ENCODE measurements at regions not wholly inside any gene's neighbourhood (a gene's known extent, or its start where the extent isn't known, plus 50 kb on each side); places are given as distances from the start of the nearest gene placed in this dataset.

DNA sequence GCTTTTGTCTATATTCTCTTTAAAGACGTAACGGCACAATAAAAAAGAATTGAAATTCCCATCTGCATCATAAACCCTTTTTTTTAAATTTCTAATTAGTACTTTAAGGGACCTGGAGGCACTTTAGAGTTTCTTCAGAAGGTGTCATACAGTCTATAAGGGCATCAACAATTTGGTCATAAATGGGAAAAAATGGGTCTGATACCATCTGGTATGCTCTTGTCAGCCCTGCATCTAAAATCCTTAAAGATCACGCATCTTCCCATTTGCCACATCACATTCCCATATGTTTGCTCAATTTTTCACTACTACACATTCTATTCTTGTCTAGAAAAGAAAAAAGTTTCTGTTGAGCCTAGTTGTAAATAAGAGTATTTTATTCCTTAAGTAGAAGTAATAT, 53.8 kb downstream of the COX7C start:
- H3K4me3 ChIP-seq (ENCODE audit: low read length in 2 of 2) = no peak overlapping the region
- no peaks in the 10 kb centered on the region for H3K36me3 ChIP-seq (ENCODE audit: control insufficient read depth in 2 of 2, insufficient read depth in 2 of 2, low read length in 1 of 2)
- H3K4me1 ChIP-seq (ENCODE audit: control insufficient read depth in 2 of 2, insufficient read depth in 2 of 2, low read length in 2 of 2) = peaks cover 0 to under 1% of the 10 kb centered on the region in 2 donors
- no peak overlapping the region for H3K27ac ChIP-seq (ENCODE audit: low read depth in 1 of 2, low read length in 1 of 2)
- no peak for DNase-seq (ENCODE audit: low read depth in 6 of 9, low spot score in 9 of 9)
- H3K9me3 ChIP-seq (ENCODE audit: control insufficient read depth in 2 of 2, insufficient read depth in 1 of 2, low read length in 1 of 2) = no peaks in the 10 kb centered on the region
- H3K27me3 ChIP-seq (ENCODE audit: control insufficient read depth in 2 of 2, insufficient read depth in 1 of 2, low read length in 1 of 2) = no peaks in the 10 kb centered on the region
- WGBS = 98% methylated on average over 3 of the region's 3 CpGs

GRCh38 chr5:86674069-86674468, 56.3 kb downstream of the COX7C start:
- Histone ChIP-seq H3K36me3 (ENCODE audit: control insufficient read depth in 2 of 2, insufficient read depth in 2 of 2, low read length in 1 of 2) (no peaks in the 10 kb centered on the region), H3K9me3 (ENCODE audit: control insufficient read depth in 2 of 2, insufficient read depth in 1 of 2, low read length in 1 of 2) (no peaks in the 10 kb centered on the region), H3K4me1 (ENCODE audit: control insufficient read depth in 2 of 2, insufficient read depth in 2 of 2, low read length in 2 of 2) (no peaks in the 10 kb centered on the region), H3K4me3 (ENCODE audit: low read length in 2 of 2) (no peak overlapping the region), H3K27ac (ENCODE audit: low read depth in 1 of 2, low read length in 1 of 2) (no peak overlapping the region), H3K27me3 (ENCODE audit: control insufficient read depth in 2 of 2, insufficient read depth in 1 of 2, low read length in 1 of 2) (no peaks in the 10 kb centered on the region)
- 94% methylated on average over 4 of the region's 4 CpGs for WGBS
- DNase-seq (ENCODE audit: low read depth in 6 of 9, low spot score in 9 of 9) = no peak

- DNase-seq (ENCODE audit: low read depth in 6 of 9, low spot score in 9 of 9) = no peak
- Histone ChIP-seq H3K4me1 (ENCODE audit: control insufficient read depth in 2 of 2, insufficient read depth in 2 of 2, low read length in 2 of 2) (no peaks in the 10 kb centered on the region), H3K4me3 (ENCODE audit: low read length in 2 of 2) (no peak overlapping the region), H3K27ac (ENCODE audit: low read depth in 1 of 2, low read length in 1 of 2) (no peak overlapping the region), H3K27me3 (ENCODE audit: control insufficient read depth in 2 of 2, insufficient read depth in 1 of 2, low read length in 1 of 2) (no peaks in the 10 kb centered on the region), H3K36me3 (ENCODE audit: control insufficient read depth in 2 of 2, insufficient read depth in 2 of 2, low read length in 1 of 2) (no peaks in the 10 kb centered on the region), H3K9me3 (ENCODE audit: control insufficient read depth in 2 of 2, insufficient read depth in 1 of 2, low read length in 1 of 2) (no peaks in the 10 kb centered on the region)
- 96% methylated on average over 4 of the region's 4 CpGs for WGBS
Observed at GRCh38 chr5:86675311-86675710, 57.6 kb downstream of the COX7C start.

GRCh38 chr5:86679529-86679928, 61.8 kb downstream of the COX7C start:
- H3K27me3 ChIP-seq (ENCODE audit: control insufficient read depth in 2 of 2, insufficient read depth in 1 of 2, low read length in 1 of 2) = no peaks in the 10 kb centered on the region
- H3K4me3 ChIP-seq (ENCODE audit: low read length in 2 of 2) = no peak overlapping the region
- WGBS = 2% methylated on average over 1 of the region's 1 CpG
- no peaks in the 10 kb centered on the region for H3K4me1 ChIP-seq (ENCODE audit: control insufficient read depth in 2 of 2, insufficient read depth in 2 of 2, low read length in 2 of 2)
- H3K9me3 ChIP-seq (ENCODE audit: control insufficient read depth in 2 of 2, insufficient read depth in 1 of 2, low read length in 1 of 2) = no peaks in the 10 kb centered on the region
- no peak overlapping the region for H3K27ac ChIP-seq (ENCODE audit: low read depth in 1 of 2, low read length in 1 of 2)
- no peaks in the 10 kb centered on the region for H3K36me3 ChIP-seq (ENCODE audit: control insufficient read depth in 2 of 2, insufficient read depth in 2 of 2, low read length in 1 of 2)
- DNase-seq (ENCODE audit: low read depth in 6 of 9, low spot score in 9 of 9) = peak in 5 of 9 donors; percentile 9 to 50 (median 14)

DNA sequence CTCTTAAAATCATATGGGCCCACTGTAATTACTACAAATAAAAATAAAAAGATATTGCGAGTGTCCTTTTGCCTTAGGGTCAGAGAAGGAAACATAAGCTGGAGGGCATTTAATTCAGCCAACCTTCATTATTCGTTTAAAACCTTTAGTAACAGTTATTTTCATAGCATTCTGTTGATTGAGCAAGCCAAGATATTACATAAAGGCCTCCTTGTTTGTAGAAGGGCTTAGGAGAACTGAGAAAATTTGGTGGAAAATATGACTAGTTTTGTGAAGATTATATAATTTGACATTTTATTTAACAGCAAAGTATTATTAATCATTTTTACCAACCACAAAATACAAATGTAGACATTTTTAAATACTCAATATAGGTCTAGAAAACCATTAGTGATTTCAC, 62.2 kb downstream of the COX7C start:
- Histone ChIP-seq H3K27ac (ENCODE audit: low read depth in 1 of 2, low read length in 1 of 2) (no peak overlapping the region), H3K4me1 (ENCODE audit: control insufficient read depth in 2 of 2, insufficient read depth in 2 of 2, low read length in 2 of 2) (no peaks in the 10 kb centered on the region), H3K4me3 (ENCODE audit: low read length in 2 of 2) (no peak overlapping the region), H3K27me3 (ENCODE audit: control insufficient read depth in 2 of 2, insufficient read depth in 1 of 2, low read length in 1 of 2) (no peaks in the 10 kb centered on the region), H3K9me3 (ENCODE audit: control insufficient read depth in 2 of 2, insufficient read depth in 1 of 2, low read length in 1 of 2) (no peaks in the 10 kb centered on the region), H3K36me3 (ENCODE audit: control insufficient read depth in 2 of 2, insufficient read depth in 2 of 2, low read length in 1 of 2) (no peaks in the 10 kb centered on the region)
- 90% methylated on average over 2 of the region's 2 CpGs for WGBS
- no peak for DNase-seq (ENCODE audit: low read depth in 6 of 9, low spot score in 9 of 9)

GRCh38 chr5:86684222-86684621, 66.5 kb downstream of the COX7C start:
- Histone ChIP-seq H3K9me3 (ENCODE audit: control insufficient read depth in 2 of 2, insufficient read depth in 1 of 2, low read length in 1 of 2) (no peaks in the 10 kb centered on the region), H3K27ac (ENCODE audit: low read depth in 1 of 2, low read length in 1 of 2) (no peak overlapping the region), H3K4me3 (ENCODE audit: low read length in 2 of 2) (no peak overlapping the region), H3K36me3 (ENCODE audit: control insufficient read depth in 2 of 2, insufficient read depth in 2 of 2, low read length in 1 of 2) (no peaks in the 10 kb centered on the region), H3K4me1 (ENCODE audit: control insufficient read depth in 2 of 2, insufficient read depth in 2 of 2, low read length in 2 of 2) (no peaks in the 10 kb centered on the region), H3K27me3 (ENCODE audit: control insufficient read depth in 2 of 2, insufficient read depth in 1 of 2, low read length in 1 of 2) (no peaks in the 10 kb centered on the region)
- 92% methylated on average over 2 of the region's 2 CpGs for WGBS
- DNase-seq (ENCODE audit: low read depth in 6 of 9, low spot score in 9 of 9) = no peak

GRCh38 chr5:86686046-86686445, 68.3 kb downstream of the COX7C start:
- 63% methylated on average over 1 of the region's 1 CpG for WGBS

DNA sequence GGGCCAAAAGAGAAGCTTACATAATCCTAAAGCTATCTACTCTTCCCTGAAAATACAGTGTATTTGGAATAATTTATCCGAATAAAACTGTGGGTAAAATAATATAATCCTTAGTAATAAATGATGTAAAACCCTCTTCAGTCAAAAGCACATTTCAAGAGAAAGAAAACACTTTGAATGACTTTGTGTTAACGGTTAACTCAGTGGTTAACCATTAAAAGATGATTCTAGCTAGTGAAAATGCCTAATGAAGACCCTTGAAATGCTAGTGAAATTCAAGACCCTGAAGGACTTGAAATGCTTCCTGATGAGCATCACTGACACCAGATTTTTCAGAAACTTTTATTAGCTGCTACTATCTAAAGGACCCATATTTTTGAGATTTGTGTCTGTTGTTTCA, 70.7 kb downstream of the COX7C start:
- H3K4me3 ChIP-seq (ENCODE audit: low read length in 2 of 2) = no peak overlapping the region
- 86% methylated on average over 2 of the region's 2 CpGs for WGBS
- no peaks in the 10 kb centered on the region for H3K4me1 ChIP-seq (ENCODE audit: control insufficient read depth in 2 of 2, insufficient read depth in 2 of 2, low read length in 2 of 2)
- no peak for DNase-seq (ENCODE audit: low read depth in 6 of 9, low spot score in 9 of 9)
- H3K27ac ChIP-seq (ENCODE audit: low read depth in 1 of 2, low read length in 1 of 2) = no peak overlapping the region
- H3K36me3 ChIP-seq (ENCODE audit: control insufficient read depth in 2 of 2, insufficient read depth in 2 of 2, low read length in 1 of 2) = no peaks in the 10 kb centered on the region
- H3K27me3 ChIP-seq (ENCODE audit: control insufficient read depth in 2 of 2, insufficient read depth in 1 of 2, low read length in 1 of 2) = no peaks in the 10 kb centered on the region
- no peaks in the 10 kb centered on the region for H3K9me3 ChIP-seq (ENCODE audit: control insufficient read depth in 2 of 2, insufficient read depth in 1 of 2, low read length in 1 of 2)

More at GRCh38 chr5:86686046-86686445, 68.3 kb downstream of the COX7C start:
- no peaks in the 10 kb centered on the region for H3K9me3 ChIP-seq (ENCODE audit: control insufficient read depth in 2 of 2, insufficient read depth in 1 of 2, low read length in 1 of 2)
- DNase-seq (ENCODE audit: low read depth in 6 of 9, low spot score in 9 of 9) = no peak
- no peaks in the 10 kb centered on the region for H3K4me1 ChIP-seq (ENCODE audit: control insufficient read depth in 2 of 2, insufficient read depth in 2 of 2, low read length in 2 of 2)
- H3K4me3 ChIP-seq (ENCODE audit: low read length in 2 of 2) = no peak overlapping the region
- no peak overlapping the region for H3K27ac ChIP-seq (ENCODE audit: low read depth in 1 of 2, low read length in 1 of 2)
- no peaks in the 10 kb centered on the region for H3K27me3 ChIP-seq (ENCODE audit: control insufficient read depth in 2 of 2, insufficient read depth in 1 of 2, low read length in 1 of 2)
- no peaks in the 10 kb centered on the region for H3K36me3 ChIP-seq (ENCODE audit: control insufficient read depth in 2 of 2, insufficient read depth in 2 of 2, low read length in 1 of 2)

GRCh38 chr5:86689103-86689729, 71.5 kb downstream of the COX7C start:
- 92% methylated on average over 1 of the region's 1 CpG for WGBS
- Histone ChIP-seq H3K27ac (ENCODE audit: low read depth in 1 of 2, low read length in 1 of 2) (no peak overlapping the region), H3K36me3 (ENCODE audit: control insufficient read depth in 2 of 2, insufficient read depth in 2 of 2, low read length in 1 of 2) (no peaks in the 10 kb centered on the region), H3K4me3 (ENCODE audit: low read length in 2 of 2) (no peak overlapping the region), H3K9me3 (ENCODE audit: control insufficient read depth in 2 of 2, insufficient read depth in 1 of 2, low read length in 1 of 2) (no peaks in the 10 kb centered on the region), H3K4me1 (ENCODE audit: control insufficient read depth in 2 of 2, insufficient read depth in 2 of 2, low read length in 2 of 2) (no peaks in the 10 kb centered on the region), H3K27me3 (ENCODE audit: control insufficient read depth in 2 of 2, insufficient read depth in 1 of 2, low read length in 1 of 2) (no peaks in the 10 kb centered on the region)
- DNase-seq (ENCODE audit: low read depth in 6 of 9, low spot score in 9 of 9) = no peak

Data from thymus (tissue), 11 donors.